COR-L47 (cell line): ENCODE measurements at regions not wholly inside any gene's neighbourhood (a gene's known extent, or its start where the extent isn't known, plus 50 kb on each side); places are given as distances from the start of the nearest gene placed in this dataset.
A peak's percentile ranks its signal among the peaks of the same experiment; 100 is the strongest.

Experiments
- DNase-seq: peaks from one replicate; lab custom pipeline; 2025; lab: John Stamatoyannopoulos, UW

GRCh38 chrX:39709364-39709763 lies 388.4 kb downstream of the BCOR start:
- no peak for DNase-seq

DNA sequence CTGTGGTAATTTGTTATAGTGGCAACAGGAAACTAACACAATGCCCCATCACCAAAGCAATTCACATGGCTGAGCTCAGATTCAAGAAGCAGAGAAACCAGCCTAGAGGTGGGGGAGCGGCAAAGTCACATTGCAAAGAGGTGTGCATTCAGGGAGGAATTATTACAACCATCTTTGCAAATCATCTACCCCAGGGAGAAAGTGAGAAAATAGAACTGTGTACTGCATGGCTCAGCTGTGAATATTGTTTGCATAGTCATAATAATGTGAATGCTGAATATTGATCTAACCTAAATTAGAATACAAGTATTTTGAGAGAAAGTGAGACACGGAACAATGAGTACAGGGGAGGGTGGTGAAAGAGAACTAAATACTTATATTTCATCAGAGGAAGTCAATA lies 387.9 kb downstream of the BCOR start:
- DNase-seq: no peak

GRCh38 chrX:39710776-39711175 lies 387.0 kb downstream of the BCOR start:
- DNase-seq: no peak

DNA sequence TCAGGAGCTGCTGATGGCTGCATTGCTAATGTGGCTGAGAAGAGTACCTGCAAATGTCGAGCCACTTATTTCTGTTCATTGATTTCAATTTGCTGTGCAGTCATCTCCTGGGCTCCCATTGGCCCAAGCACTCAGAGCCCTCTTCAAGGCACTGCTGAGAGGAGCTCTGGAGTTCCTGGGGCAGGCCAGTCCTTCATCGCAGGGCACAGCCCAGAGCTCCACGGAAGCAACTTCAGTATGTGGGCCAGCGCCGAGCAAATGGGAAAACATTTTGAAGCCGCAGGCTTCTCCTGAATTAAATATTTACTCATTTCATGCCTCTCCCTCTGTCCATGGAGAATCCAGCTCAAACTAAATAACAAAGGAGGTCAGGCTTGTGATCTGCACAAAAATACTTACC lies 383.3 kb downstream of the BCOR start:
- DNase-seq: peak; percentile 74

- DNase-seq: no peak
These were observed 381.4 kb downstream of the BCOR start for GRCh38 chrX:39716401-39716800.

DNA sequence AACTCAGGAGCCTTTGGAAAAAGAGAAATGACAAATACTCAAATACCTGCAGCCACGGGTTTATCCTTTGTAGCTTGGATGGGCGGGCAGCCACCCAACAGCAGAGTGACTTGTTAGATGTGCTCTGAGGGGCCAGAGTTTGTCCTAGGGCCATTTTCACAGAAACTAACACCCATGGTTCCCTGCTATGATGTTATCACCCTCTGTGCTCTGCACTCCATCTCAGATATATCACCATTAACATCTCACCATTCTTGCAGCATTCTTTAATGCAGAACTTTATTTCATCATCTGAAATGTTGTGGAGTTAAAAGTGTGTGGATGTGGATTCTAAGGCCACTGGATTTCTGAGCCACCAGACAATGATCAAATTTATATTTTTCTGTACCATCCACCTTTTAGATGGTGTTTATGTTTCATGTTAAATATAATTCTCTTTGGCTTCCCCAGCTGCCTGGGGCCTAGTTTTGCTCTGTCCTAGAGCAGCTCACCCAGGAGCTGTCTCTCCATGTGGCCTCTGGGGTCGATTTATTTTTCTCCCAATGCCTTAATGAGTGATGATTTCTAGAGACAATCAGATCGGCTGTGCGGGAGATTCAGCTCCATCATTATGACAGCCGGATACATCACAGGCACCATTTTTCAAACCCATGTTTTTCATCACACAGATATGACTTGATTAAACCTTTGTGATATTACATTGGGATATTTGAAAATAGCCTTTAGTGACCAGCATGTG lies 380.8 kb downstream of the BCOR start:
- no peak for DNase-seq

DNA sequence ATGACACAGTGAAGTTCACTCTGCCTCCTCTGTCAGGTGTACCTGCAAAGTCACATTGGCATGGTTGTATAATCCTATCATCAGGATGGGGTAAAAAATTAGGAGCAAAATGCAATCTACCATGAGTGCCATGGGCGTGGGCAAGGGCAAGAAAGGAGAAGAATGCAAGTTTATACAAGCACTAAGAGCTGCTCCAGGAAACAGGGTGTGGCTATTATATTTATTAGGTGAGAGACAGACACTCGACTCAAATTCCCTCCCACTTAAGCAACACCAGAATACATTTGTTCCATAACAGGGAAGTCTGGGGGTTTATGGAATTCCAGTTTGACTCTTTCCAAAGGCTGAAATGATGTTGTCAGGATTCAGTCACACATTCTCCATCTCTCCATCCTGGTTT lies 378.8 kb downstream of the BCOR start:
- no peak for DNase-seq

DNA sequence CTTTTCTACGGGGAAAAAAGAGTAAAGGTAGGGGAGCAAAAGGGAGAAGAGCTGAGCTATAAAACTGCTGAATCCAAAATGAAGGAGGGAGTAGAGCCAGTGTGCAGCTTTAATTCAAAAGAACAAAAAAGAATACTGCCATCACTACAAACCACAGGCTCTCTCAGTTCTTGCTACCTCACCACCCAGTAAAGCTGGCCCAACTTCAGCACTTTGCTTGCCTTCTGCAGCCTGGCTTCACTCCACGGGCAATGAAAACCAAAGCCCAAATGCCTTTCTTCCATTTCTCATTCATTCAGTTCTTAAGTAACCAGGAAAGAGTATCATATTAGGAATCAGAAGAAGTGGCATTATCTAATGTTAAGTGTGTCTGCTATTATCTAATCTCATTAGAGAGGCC lies 376.8 kb downstream of the BCOR start:
- DNase-seq: no peak

- no peak for DNase-seq
These were observed 376.0 kb downstream of the BCOR start for GRCh38 chrX:39721566-39722279.

DNA sequence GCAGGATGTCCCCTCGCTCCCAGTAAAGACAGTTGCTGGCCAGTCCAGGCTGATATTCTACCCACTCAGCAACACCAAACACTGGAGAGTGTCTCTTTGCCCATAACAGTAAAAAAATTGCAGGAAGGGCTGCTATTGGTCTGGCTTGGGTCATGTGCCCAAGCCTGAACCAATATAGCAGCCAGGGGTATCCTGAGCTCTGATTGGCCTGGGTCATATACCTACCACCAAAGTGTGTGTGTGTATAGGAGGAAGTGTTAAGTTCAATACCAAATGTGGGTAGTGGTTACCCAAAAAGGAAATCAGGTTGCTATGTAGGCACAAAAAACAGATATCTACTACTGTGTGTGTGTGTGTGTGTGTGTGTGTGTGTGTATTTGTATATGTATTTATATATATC lies 373.2 kb downstream of the BCOR start:
- DNase-seq: no peak

DNA sequence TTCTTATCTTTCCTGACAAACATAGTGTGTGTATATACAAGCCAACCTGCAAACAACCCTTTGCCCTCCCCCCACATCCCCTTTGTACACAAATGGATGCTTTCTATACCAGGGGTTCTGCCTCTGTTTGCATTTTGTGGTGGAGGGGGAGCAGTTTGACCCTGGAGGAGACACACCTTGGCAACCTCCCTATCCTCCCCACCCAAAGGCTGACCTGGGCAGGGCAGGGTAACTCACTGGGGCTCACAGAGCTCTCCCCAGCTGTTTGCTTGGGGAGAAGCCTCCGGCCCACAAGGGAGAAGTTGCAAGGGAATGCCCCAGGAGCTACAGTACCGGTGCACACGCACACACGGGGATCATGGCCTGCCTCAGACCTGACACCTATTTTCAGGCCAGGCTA lies 372.6 kb downstream of the BCOR start:
- DNase-seq: no peak

GRCh38 chrX:39725928-39726619 lies 371.7 kb downstream of the BCOR start:
- DNase-seq: no peak

- DNase-seq: no peak
These were observed 371.0 kb downstream of the BCOR start for GRCh38 chrX:39726771-39727170.

DNA sequence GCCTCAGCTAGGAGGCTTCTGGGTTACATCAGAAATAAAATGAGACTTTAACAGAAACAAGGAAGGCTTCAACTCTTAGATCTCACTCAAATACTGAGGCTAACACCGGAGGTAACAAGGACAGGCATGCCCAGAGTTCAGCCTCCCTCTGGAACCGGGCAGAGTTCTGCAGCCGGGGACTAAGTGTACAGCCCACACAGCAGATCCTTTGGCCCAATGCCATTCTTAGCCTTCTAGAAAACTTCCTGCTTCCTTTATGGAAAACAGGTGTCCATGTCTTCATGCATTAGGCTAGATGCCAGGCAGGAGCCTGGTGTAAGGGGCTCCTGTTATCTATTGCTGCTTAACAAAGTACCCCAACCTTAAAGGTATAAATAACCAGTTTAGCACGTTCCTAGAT lies 369.7 kb downstream of the BCOR start:
- no peak for DNase-seq

- no peak for DNase-seq
These were observed 368.7 kb downstream of the BCOR start for GRCh38 chrX:39728852-39729598.

GRCh38 chrX:39729981-39730661 lies 367.6 kb downstream of the BCOR start:
- DNase-seq: no peak

DNA sequence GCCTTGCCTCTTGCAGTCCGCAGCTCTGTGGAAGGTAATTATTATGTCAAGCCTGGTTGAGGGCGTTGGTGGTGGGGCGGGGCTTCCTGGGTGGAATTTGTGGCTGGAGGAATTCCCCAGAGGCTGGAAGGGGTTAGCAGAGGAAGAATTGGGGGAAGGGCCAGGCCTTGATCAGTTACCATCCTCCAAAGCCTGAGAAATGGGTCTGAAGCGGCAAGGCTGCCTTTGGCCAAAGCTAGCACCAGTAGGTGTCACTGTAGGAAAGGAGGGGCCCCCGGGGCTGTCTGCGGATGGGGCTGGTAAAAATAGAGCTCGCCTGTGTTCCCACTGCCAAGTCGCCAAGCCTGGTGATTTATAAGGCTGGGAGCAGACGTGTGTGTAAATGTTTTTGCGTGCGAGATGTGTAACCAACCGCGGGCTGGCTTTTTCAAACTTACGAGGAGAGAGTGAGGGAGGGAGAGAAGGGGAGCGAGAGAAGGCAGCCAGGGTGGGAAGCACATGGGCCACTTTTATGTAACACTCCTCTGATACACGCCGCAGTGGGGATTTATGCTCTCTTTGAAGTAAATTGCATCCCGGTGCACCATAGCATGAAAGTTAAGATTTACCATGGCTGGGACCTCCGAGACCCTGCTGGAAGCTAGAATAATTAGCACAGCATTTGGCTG lies 367.0 kb downstream of the BCOR start:
- DNase-seq: no peak

DNA sequence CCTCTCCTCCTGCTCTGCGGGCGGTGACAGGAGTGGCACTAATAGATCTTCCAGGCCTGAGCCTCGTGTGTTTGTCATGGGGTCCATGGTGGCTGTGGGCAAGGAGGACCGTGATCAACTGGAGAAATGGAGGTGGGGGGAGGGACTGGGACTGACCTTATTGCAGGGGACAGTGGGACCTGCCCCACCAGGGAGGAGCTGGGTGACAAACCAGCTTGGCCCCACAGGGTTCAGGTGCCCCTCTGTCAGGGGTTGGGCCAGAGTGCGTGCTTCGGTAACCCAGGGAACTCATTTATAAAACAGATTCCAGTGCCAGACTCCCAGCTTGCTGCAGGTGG lies 366.5 kb downstream of the BCOR start:
- no peak for DNase-seq

DNA sequence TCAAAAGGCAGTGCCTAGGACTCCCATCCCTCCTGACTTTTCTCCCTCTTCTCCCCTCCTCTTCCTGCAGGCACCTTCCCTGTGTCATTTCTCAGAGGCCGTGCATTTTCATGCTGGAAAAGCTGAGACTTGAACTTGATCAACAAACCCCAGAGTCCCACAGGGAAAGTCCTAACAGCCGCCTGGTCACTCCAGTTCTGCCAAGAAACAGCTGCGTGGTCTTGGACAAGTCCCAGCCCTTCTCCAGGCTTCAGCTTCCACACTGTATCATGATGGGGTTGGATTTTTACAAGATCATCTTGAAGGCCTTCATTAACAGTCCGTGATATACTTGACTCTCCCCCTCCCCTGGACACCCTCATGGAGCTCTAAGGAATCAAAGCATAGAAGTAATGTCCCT lies 366.0 kb downstream of the BCOR start:
- no peak for DNase-seq

DNA sequence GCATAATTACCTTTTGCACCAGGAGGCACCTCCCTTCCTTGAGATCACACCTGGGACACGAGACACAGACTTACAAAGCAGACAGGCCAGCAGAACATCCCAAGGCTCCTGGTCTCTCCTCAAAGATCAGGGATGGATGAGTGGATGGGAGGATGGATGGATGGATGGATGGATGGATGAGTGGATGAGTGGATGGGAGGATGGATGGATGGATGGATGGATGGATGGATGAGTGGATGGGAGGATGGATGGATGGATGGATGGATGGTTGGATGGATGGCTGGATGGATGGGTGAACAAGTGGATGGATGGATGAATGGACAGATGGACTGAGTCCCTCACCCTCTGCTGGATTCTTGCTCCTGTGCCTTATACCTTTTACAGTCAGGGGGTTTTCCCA lies 364.0 kb downstream of the BCOR start:
- no peak for DNase-seq

DNA sequence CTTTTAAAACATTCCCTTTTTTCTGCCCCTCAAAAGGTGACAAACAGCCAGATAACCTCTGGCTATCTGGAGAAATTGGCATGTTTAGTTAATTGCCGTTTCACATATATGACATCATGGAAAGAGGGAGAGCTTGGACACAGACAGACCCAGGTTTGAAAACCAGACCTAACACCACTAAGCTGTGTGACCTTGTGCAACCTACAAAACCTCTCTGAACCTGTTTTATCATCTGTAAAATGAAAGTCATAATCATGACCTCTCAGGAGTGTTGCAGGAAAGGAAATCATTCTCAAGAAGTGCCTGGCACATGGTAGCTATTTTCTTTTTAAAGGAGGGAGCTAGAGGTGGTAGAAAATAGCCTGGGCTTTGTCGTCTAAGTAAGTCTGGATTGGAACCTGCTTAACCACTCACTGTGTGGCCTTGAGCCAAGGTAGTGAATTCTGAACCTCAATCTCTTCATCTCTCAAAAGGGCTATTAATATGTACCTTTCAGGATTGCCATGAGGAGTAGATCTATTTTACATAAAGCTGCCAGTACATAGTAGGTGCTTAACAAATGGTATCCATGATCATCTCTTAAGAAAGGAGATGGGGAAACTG lies 363.5 kb downstream of the BCOR start:
- no peak for DNase-seq
